Stomach (tissue), 4 donors: ENCODE measurements at regions not wholly inside any gene's neighbourhood (a gene's known extent, or its start where the extent isn't known, plus 50 kb on each side); places are given as distances from the start of the nearest gene placed in this dataset.

Experiments
- CTCF ChIP-seq, 7 experiments: fragments of 450-650 bp in 4 of 7; fragments of 200-600 bp in 3 of 7; sonication (generic) in 3 of 7; IDR thresholded peaks; one replicate each; pipeline ENCODE4 v1.5.1; 2016 to 2019; ENCODE audit warnings: antibody characterized with exemption in 7 of 7, control low read depth in 2 of 7, mild to moderate bottlenecking in 1 of 7
- POLR2A ChIP-seq, 4 donors: fragments of 450-650 bp; IDR thresholded peaks; one replicate each; pipeline ENCODE4 v1.6.1; 2016; ENCODE audit warnings: antibody characterized with exemption in 4 of 4, control low read depth in 2 of 4, mild to moderate bottlenecking in 1 of 4, moderate library complexity in 1 of 4

DNA sequence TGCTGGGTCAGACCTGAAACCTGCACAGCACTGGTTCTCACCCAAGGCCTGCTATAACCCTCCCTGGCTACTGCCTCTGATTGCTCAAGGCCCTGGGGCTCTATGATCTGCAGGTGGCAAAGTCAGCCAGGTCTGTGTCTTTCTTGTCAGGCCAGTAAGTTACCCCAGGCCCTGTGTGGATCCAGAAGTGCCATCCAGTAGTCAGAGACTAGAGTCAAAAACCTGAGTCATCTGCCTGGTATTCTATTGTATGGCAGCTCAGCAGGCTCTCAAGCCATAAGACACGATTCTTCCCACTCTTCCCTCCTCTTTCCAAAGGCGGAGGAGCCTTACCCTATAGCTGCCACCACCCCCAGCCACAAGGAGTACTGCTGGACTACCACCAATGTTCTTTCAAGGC lies 593.0 kb downstream of the FRK start:
- TF ChIP-seq CTCF (IDR thresholded peaks at IDR 0.05), result no peak
- no peak for TF ChIP-seq POLR2A (IDR thresholded peaks at IDR 0.05)
